NCI-H524 treated with DMSO at 0.1 percent for 48 hours (cell line): ENCODE measurements at regions not wholly inside any gene's neighbourhood (a gene's known extent, or its start where the extent isn't known, plus 50 kb on each side); places are given as distances from the start of the nearest gene placed in this dataset.

ENCODE experiments used
- DNase-seq: peaks from one replicate; lab custom pipeline; 2025; lab: John Stamatoyannopoulos, UW

DNA sequence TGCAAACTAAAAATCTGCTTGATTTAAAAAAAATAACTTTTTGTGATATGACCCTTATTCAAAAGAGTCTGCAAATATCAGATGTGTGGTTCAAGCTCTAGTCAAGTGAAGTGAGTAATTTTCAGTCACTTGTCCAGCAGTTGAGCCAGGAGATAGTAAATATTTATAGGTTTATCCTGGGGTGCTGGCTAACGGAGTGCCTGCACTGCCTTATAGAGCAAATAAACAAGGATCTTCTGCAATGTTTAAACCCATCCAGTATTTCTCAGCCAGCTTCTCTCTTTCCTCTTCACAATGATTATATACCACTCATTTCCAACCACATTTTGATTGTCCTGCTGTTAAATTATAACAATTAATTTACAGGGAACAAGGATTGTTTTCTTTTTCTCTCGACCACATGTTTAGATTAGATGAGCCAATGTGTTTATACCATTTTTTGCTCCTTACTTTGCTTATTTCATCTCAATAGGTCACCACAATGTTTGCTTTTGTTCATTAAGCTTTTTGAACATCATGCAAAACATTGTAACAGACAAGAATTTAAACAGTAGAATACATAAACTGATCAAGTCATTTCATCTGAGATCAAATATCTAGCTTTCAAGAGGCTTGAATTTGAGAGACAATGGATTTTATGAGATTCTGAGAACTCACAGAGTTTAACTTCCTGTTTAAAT lies 60.3 kb upstream of the GREM2 start:
- DNase-seq: no peak

DNA sequence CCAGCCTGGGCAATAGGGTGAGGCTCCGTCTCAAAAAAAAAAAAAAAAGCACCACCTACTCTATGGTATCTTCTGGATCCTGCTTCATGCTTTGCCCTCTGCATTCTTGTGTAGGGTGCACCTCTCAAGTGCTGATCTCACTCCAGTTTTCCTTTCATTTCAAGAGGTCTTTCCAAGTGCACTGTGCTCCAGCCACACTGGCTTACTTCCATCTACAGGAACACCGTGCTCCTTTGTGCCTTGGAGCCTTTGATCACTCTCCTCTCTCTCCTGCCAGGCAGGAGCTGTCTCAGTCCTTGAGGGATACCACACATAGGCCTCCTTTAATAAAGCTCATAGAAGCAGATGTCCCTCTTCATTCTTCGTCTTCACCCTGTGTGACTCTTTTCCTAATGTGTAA lies 55.4 kb upstream of the GREM2 start:
- DNase-seq: no peak

DNA sequence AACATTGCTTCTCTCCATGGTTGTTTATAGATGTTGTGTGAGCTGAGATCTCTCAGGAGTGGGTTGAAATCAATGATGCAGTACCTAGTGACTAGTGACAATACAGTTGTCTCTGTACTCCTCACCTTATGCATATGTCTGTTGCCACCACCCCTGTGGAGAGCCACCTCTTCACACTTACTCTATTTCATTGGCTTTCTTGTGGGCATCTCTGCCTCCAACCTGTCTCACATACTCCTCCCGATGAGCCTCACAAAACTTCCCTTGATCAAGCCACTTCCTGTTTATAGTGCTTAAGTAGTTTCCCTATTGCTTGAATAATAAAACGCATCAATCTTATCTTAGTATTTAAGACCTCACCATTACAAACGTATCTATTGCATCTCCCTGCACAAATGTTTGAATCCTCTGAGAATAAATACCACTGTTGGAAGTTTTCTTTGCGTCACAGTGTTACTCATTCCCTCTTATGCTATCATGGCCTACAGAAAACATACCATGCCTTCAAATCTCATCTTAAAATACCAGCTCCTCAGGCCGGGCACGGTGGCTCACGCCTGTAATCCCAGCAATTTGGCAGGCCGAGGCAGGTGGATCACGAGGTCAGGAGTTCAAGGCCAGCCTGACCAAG lies 54.7 kb upstream of the GREM2 start:
- DNase-seq: no peak

- DNase-seq: no peak
Measured at GRCh38 chr1:240663169-240663879, 51.4 kb upstream of the GREM2 start.
